ENCODE measurements at regions not wholly inside any gene's neighbourhood (a gene's known extent, or its start where the extent isn't known, plus 50 kb on each side); places are given as distances from the start of the nearest gene placed in this dataset.

DNA sequence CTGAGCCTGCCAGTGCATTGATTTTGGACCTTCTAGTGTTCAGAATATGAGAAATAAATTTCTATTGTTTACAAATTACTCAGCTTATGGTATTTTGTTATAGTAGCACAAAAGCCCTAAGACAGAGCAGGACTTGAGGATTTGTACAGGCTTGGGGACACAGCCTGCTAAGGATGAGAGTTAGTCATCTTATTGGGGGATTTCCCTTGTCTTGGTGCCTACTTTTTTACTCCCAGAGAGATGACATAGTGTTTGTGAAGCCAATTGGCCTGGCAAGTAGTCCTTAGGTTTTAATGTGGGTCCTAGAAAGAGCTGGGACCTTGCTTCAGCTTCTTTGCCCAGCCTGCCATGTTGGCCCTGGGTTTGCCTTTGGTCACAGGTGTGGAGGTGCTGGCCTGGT is 364.0 kb downstream of the REEP3 start:
- Mint-ChIP-seq H3K27me3 (peaks cover 2 to 9% of the 10 kb centered on the region in 2 donors), H3K4me1 (ENCODE audit: low read depth in 2 of 2) (no peaks in the 10 kb centered on the region), H3K9me3 (peaks cover 0 to 3% of the 10 kb centered on the region in 2 donors), H3K36me3 (ENCODE audit: insufficient read depth) (peaks cover 2% of the 10 kb centered on the region), H3K4me3 (no peak overlapping the region), H3K27ac (no peak overlapping the region)
- DNase-seq (no peak), ATAC-seq (replicated peaks) (no peak)

DNA sequence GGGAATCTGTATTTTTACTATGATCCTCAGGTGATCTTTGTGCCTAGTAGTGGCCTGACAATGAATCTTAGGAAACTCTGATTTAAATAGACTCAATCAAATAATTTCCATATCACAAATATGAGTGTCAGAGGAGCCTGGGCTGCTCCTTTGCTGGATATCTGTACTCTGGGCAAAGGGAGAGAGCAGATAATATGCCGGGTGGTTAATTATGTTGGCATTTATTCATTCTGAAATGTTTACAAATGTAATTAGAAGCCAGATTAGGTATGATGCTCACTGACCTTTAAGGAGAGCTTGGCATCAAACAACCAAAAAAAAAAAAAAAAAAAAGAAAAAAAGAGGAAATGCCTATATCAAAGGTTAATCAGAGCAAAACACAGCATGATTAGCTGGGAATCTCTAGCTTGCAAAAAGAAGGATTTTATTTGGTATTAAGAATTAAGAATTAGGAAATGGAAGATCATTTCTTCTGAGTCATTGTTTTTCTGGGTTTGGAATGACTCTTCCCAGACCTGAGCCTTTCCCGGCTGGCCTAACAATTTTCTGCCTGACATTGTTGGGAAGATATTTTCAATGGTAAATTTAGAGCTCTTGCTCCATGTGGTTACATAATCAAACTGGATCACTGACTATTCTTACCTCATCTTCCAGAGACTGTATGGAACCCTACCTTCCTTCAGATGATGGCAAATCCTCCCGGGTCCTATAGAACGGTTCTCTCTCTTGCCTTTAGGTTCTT is 365.3 kb downstream of the REEP3 start:
- DNase-seq (no peak), ATAC-seq (replicated peaks) (no peak)
- H3K27ac Mint-ChIP-seq, result no peak overlapping the region
- H3K27me3 Mint-ChIP-seq, result peaks cover 0 to 9% of the 10 kb centered on the region in 2 donors
- H3K36me3 Mint-ChIP-seq (ENCODE audit: insufficient read depth), result peaks cover 2% of the 10 kb centered on the region
- H3K4me1 Mint-ChIP-seq (ENCODE audit: low read depth in 2 of 2), result no peaks in the 10 kb centered on the region
- H3K9me3 Mint-ChIP-seq, result no peaks in the 10 kb centered on the region
- no peak overlapping the region for H3K4me3 Mint-ChIP-seq

DNA sequence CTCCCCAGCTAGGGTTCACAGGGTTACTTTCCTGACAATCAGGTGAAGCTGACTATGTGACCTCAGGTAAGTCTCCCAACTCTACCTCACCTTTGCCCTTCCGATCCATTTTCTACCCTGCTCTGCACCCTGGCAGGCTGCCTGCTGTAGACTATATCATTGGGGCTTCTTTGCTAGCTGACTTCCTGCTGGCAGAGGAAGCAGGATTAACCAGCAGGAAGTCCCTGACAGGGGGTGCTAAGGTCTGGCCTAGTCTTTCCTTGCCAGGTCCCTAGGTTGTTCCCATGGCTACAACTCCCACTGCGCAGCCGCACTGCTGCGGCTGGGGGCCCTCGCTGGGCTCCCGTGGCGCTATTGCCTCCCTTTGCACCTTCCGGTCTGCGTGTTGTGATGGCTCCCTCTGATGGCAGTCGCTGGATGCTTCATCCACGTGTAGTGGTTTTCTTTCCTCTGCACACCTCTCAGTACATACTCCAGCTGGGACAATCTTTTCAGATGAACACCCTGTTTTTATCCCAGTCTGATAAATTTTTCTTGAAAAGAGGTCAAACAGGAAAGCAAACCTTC is 365.9 kb downstream of the REEP3 start:
- Mint-ChIP-seq H3K4me1 (ENCODE audit: low read depth in 2 of 2) (no peaks in the 10 kb centered on the region), H3K27me3 (peaks cover 0 to 9% of the 10 kb centered on the region in 2 donors), H3K36me3 (ENCODE audit: insufficient read depth) (peaks cover 2% of the 10 kb centered on the region), H3K27ac (no peak overlapping the region), H3K4me3 (no peak overlapping the region), H3K9me3 (no peaks in the 10 kb centered on the region)
- DNase-seq, result no peak
- no peak for ATAC-seq (replicated peaks)

DNA sequence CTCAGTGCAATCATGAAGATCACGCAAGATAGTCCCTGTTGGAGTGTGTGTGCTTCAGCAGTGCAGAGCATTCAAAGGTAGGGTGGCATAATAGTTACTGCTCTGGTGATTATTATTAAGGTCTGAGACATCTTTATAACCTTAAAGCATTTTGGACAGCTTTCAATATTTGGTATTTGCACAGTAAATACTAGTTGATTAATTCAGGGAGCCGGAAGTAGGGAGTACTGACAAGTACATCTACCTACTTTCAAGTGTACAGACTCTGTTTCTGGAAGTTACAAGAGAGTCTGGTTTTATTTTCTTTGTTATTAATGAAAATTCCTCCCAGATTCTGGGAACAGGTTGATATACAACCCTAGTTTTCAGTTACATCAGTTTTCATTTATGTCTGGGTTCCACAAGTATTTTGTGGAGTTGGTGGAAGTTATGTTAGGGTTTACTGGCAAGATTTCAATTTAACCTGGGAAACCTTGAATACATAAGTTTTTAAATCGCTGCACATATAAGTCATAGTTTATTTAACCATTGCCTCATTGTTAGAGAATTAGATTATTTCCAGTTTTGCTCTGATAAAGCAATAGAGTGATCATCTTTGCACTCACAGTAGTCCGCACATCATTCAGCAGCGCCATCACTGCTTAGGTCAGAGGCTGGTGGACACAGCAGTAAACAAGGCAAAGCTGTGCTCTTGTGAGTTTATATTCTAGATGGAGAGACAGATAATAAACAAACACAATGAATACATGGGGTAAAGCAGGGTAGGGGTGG is 366.6 kb downstream of the REEP3 start:
- no peak for ATAC-seq (replicated peaks)
- Mint-ChIP-seq H3K4me3 (no peak overlapping the region), H3K4me1 (ENCODE audit: low read depth in 2 of 2) (no peaks in the 10 kb centered on the region), H3K27ac (no peak overlapping the region), H3K36me3 (ENCODE audit: insufficient read depth) (peaks cover 2% of the 10 kb centered on the region), H3K27me3 (peaks cover 0 to 9% of the 10 kb centered on the region in 2 donors), H3K9me3 (no peaks in the 10 kb centered on the region)
- DNase-seq, result no peak

DNA sequence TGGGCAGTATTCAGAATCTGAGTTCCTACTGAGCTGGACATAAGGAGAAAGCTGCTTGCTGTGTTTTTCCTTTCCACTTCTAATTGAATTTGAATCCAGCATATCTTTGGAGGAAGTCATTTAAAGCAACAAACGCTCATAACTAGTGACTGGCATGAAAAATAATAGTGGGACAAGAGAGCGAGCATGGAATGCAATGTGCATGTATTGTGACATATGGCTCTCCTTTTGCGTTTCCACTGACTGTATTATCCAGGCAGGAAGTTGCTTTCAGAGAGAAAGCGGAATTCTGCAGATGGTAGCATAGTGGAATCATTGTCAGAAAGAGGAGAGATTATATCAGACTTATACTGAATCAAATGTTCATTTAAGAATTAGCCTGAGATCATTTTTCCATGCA is 368.6 kb downstream of the REEP3 start:
- peaks cover 10 to 16% of the 10 kb centered on the region in 2 donors for H3K27me3 Mint-ChIP-seq
- no peak for DNase-seq
- H3K36me3 Mint-ChIP-seq (ENCODE audit: insufficient read depth), result peaks cover 2% of the 10 kb centered on the region
- no peak for ATAC-seq (replicated peaks)
- H3K27ac Mint-ChIP-seq, result no peak overlapping the region
- no peaks in the 10 kb centered on the region for H3K4me1 Mint-ChIP-seq (ENCODE audit: low read depth in 2 of 2)
- H3K4me3 Mint-ChIP-seq, result no peak overlapping the region
- no peaks in the 10 kb centered on the region for H3K9me3 Mint-ChIP-seq

DNA sequence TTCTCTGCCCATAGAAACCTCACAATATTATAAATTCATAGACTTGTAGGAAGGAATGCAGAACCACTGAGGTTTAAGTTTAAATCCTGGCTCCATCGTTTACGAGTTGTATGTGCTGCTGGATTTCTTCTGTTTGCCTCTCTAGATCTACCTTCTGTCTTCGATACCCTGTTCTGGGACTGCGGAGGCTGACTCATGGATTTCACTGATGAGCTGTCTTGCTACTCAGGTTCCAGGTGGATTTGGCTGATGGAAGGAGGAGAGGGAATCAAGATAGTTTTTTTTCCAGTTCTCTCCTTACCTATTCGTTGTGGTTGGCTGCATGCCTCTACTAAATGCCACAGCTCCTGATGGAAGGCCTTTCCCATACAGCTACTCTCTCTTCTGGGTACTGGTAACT is 375.8 kb downstream of the REEP3 start:
- H3K36me3 Mint-ChIP-seq (ENCODE audit: insufficient read depth), result no peaks in the 10 kb centered on the region
- no peak overlapping the region for H3K27ac Mint-ChIP-seq
- H3K4me1 Mint-ChIP-seq (ENCODE audit: low read depth in 2 of 2), result no peaks in the 10 kb centered on the region
- DNase-seq, result no peak
- peaks cover 17 to 36% of the 10 kb centered on the region in 2 donors for H3K27me3 Mint-ChIP-seq
- no peak for ATAC-seq (replicated peaks)
- no peaks in the 10 kb centered on the region for H3K9me3 Mint-ChIP-seq
- H3K4me3 Mint-ChIP-seq, result no peak overlapping the region

DNA sequence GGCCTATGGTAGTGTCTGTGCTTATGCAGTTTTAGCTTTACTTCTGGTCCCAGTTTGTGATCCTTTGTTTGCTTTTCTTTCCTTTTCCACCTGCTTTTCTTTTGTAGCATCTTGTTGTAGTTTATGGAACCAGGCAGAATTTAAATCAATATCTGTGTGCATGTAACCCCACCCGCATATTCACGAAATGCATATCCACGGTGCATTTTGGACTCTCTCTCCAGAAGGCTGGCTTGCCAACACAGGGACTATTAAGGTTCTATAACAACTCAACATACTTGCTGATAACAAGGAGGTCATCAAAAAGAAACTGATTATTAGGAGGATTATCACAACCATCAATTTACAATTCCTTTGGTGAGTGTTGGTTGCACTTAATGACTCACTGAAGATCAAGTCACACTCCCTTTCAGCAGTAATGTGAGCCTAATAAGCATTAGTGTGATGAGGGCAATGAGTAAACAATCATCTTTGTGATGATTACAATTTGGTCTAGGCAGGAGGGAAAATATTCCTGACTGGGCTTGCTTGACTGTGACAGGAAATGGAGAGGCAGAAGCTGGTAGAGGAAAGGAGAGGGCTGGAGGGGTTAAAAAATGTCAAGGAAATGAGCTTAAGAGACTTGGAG is 378.6 kb downstream of the REEP3 start:
- ATAC-seq (replicated peaks), result no peak
- Mint-ChIP-seq H3K4me3 (no peak overlapping the region), H3K27me3 (peaks cover 19 to 31% of the 10 kb centered on the region in 2 donors), H3K9me3 (no peaks in the 10 kb centered on the region), H3K36me3 (ENCODE audit: insufficient read depth) (no peaks in the 10 kb centered on the region), H3K4me1 (ENCODE audit: low read depth in 2 of 2) (no peaks in the 10 kb centered on the region), H3K27ac (no peak overlapping the region)
- DNase-seq, result no peak

DNA sequence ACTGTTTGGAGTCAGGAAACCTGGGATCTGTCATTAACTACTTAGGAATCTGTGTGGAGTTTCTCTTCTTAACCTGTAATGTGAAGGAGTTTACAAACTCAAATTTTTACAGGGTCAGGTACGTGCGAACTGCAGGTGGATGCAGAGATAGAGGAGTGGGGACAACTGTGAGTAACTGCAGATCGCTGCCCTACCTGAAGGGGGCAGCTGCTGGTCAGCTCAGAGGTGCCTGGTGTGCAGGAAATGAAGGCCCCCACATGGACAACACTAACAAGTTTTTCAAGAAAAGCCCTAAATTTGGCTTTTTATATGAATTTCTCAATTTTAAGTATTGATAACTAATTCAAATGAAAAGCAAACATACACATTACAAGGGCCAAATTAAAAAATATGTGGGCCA is 380.0 kb downstream of the REEP3 start:
- no peak for ATAC-seq (replicated peaks)
- no peak for DNase-seq
- Mint-ChIP-seq H3K27me3 (peaks cover 17 to 27% of the 10 kb centered on the region in 2 donors), H3K4me1 (ENCODE audit: low read depth in 2 of 2) (no peaks in the 10 kb centered on the region), H3K4me3 (no peak overlapping the region), H3K9me3 (no peaks in the 10 kb centered on the region), H3K36me3 (ENCODE audit: insufficient read depth) (no peaks in the 10 kb centered on the region), H3K27ac (no peak overlapping the region)

DNA sequence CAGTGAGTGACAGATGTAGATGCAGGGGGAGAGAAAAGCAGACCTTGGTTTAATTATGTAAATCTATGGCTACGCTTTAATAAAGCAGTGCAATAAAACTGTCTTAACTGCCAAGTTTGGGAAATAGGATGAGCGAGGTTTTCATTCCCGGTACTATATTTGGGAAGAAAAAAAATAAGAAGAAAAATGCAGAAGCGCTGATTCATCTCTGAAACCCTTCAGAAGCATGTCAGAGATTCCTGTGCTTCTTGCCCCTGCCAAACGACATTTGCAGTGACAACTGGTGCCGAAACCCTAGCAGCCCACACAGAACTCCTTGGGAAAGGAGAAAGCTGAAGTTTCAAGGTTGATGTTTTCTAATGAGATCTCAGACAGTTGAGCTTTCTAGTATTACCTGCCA is 380.7 kb downstream of the REEP3 start:
- Mint-ChIP-seq H3K36me3 (ENCODE audit: insufficient read depth) (no peaks in the 10 kb centered on the region), H3K9me3 (no peaks in the 10 kb centered on the region), H3K27ac (no peak overlapping the region), H3K27me3 (peaks cover 17 to 27% of the 10 kb centered on the region in 2 donors), H3K4me3 (no peak overlapping the region), H3K4me1 (ENCODE audit: low read depth in 2 of 2) (no peaks in the 10 kb centered on the region)
- ATAC-seq (replicated peaks), result no peak
- DNase-seq, result no peak

DNA sequence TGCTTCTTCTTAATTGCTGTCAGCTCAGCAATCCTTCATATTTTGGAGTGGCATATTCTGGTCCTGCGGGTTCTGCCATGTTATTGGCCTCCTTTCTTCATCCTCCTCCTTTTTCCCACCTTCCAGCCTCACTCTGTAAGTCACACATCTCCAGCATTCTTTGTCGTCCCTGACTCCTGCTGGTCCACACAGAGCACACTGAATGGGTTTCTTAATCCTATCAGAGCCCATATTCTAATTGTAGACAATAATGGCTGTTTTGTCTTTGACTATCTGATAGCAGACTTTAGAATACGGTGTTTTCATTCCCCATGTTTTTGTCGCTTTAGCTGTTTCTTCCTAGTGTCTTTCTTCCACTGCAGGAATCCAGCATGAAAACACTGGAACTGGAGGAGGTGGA is 389.6 kb downstream of the REEP3 start:
- Mint-ChIP-seq H3K36me3 (ENCODE audit: insufficient read depth) (no peaks in the 10 kb centered on the region), H3K4me3 (no peak overlapping the region), H3K9me3 (no peaks in the 10 kb centered on the region), H3K27me3 (peaks cover 15 to 23% of the 10 kb centered on the region in 2 donors), H3K4me1 (ENCODE audit: low read depth in 2 of 2) (no peaks in the 10 kb centered on the region), H3K27ac (no peak overlapping the region)
- DNase-seq (no peak), ATAC-seq (replicated peaks) (no peak)

DNA sequence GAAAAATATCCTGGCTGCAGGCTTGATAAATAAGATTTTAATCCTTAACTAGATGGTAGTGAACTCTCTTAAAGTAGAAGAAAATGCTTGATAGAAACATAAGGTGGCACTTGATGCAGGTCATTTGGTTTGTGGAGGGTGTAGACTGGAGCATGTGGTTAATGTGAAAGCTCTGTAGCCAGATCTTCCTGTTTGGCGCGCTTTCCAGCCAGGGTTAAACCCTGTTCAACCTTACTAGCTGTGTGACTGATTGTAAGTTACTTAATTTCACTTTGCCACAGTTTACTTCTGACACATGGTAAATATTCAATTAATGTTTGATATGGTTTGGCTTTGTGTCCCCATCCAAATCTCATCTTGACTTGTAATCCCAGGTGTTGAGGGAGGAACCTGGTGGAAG is 394.0 kb downstream of the REEP3 start:
- no peak for ATAC-seq (replicated peaks)
- H3K9me3 Mint-ChIP-seq, result no peaks in the 10 kb centered on the region
- no peaks in the 10 kb centered on the region for H3K36me3 Mint-ChIP-seq (ENCODE audit: insufficient read depth)
- DNase-seq, result no peak
- H3K27me3 Mint-ChIP-seq, result peaks cover 9 to 42% of the 10 kb centered on the region in 2 donors
- H3K4me1 Mint-ChIP-seq (ENCODE audit: low read depth in 2 of 2), result no peaks in the 10 kb centered on the region
- no peak overlapping the region for H3K4me3 Mint-ChIP-seq
- H3K27ac Mint-ChIP-seq, result no peak overlapping the region

DNA sequence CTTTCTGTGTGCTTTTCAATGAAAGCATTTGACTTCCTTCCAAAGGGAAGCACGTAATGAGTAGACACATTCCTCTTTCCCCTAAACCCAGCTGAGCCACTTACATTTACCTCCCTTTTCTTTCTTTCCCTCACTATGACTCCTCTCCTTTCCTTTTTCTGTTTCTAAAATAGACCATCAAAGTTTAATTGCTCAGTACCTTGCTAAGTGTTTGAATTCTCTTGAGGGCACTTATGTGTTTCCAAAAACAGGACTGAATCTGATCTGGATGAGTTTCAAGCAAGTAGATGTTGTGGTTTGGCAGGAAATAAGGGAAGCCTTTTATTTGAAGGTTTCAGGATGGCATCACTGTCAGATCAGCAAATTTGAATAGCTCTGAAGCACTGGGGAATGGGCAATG is 396.2 kb downstream of the REEP3 start:
- Mint-ChIP-seq H3K4me1 (ENCODE audit: low read depth in 2 of 2) (no peaks in the 10 kb centered on the region), H3K36me3 (ENCODE audit: insufficient read depth) (no peaks in the 10 kb centered on the region), H3K27me3 (peaks cover 0 to 43% of the 10 kb centered on the region in 2 donors), H3K9me3 (no peaks in the 10 kb centered on the region), H3K4me3 (no peak overlapping the region), H3K27ac (no peak overlapping the region)
- ATAC-seq (replicated peaks) (no peak), DNase-seq (no peak)

DNA sequence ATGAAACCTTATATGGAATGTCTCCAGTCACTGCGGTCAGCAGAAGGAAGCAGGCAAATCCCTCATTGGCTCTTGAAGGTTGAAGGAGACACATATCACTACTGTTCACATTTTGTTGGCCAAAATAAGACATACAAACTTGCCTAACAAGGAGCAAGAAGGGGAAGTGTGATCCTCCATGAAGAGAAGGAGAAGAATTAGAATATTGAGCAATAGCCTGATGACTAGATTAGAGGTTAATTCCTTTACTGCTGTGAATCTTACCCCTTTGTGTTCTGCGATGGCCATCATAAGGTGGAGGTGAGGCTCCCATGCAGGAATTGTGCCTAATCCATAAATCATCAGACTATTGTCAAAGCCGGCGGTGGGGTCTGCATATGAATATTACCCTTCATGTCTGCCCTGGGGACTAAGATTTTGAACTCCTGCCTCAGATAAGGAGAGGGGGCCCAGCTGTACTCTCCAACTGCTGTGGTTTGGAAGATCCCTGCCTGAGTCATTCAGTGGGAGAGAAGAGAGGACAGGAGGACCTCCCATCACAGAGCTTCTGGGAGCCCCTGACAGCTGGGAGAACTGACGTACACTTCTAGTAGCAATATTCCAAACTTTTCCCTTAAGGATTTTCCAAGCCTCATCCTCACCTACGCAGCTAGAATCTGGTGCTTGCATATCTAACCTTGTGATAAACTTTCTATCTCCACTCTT is 398.5 kb downstream of the REEP3 start:
- no peaks in the 10 kb centered on the region for H3K4me1 Mint-ChIP-seq (ENCODE audit: low read depth in 2 of 2)
- peaks cover 13 to 31% of the 10 kb centered on the region in 2 donors for H3K27me3 Mint-ChIP-seq
- no peaks in the 10 kb centered on the region for H3K36me3 Mint-ChIP-seq (ENCODE audit: insufficient read depth)
- DNase-seq (no peak), ATAC-seq (replicated peaks) (no peak)
- no peaks in the 10 kb centered on the region for H3K9me3 Mint-ChIP-seq
- no peak overlapping the region for H3K27ac Mint-ChIP-seq
- H3K4me3 Mint-ChIP-seq, result no peak overlapping the region

Data from effector memory CD8-positive, alpha-beta T cell (primary cell).